ENCODE measurements at regions not wholly inside any gene's neighbourhood (a gene's known extent, or its start where the extent isn't known, plus 50 kb on each side); places are given as distances from the start of the nearest gene placed in this dataset.

DNA sequence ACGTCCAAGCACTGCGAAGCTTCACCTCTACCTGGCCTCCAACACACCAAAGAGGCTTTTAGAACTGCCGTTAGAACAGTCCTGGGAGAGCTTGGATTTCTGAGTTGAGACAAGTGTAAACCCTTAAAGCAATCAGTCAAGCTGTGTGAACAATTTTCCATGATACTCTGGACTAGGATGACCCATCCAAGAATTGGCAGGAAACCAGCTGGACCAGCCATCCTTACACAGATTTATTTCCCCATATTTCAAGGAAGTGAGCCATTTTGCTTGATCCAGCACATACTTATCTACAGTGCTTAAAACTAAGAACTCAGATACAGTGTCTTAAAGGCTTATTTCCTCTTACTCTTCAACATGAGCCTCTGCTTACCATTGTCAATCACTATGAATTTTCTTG lies 340.7 kb upstream of the HS3ST1 start:
- TF ChIP-seq TAF1 (IDR thresholded peaks at IDR 0.05; ENCODE audit: borderline replicate concordance, insufficient read depth, low read length): no peak
- no peak for TF ChIP-seq POLR2AphosphoS5 (IDR thresholded peaks at IDR 0.05; ENCODE audit: low read depth, low read length)
- TF ChIP-seq, protein P1, sequence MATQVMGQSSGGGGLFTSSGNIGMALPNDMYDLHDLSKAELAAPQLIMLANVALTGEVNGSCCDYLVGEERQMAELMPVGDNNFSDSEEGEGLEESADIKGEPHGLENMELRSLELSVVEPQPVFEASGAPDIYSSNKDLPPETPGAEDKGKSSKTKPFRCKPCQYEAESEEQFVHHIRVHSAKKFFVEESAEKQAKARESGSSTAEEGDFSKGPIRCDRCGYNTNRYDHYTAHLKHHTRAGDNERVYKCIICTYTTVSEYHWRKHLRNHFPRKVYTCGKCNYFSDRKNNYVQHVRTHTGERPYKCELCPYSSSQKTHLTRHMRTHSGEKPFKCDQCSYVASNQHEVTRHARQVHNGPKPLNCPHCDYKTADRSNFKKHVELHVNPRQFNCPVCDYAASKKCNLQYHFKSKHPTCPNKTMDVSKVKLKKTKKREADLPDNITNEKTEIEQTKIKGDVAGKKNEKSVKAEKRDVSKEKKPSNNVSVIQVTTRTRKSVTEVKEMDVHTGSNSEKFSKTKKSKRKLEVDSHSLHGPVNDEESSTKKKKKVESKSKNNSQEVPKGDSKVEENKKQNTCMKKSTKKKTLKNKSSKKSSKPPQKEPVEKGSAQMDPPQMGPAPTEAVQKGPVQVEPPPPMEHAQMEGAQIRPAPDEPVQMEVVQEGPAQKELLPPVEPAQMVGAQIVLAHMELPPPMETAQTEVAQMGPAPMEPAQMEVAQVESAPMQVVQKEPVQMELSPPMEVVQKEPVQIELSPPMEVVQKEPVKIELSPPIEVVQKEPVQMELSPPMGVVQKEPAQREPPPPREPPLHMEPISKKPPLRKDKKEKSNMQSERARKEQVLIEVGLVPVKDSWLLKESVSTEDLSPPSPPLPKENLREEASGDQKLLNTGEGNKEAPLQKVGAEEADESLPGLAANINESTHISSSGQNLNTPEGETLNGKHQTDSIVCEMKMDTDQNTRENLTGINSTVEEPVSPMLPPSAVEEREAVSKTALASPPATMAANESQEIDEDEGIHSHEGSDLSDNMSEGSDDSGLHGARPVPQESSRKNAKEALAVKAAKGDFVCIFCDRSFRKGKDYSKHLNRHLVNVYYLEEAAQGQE (IDR thresholded peaks at IDR 0.05; ENCODE audit: insufficient read depth in 1 of 2, low read depth in 2 of 2, low read length in 2 of 2): no peak
- no peak for TF ChIP-seq FOXP2 (optimal IDR thresholded peaks at IDR 0.05; ENCODE audit: borderline replicate concordance, extremely low read depth, extremely low read length, insufficient read depth)
- no peak for TF ChIP-seq SIN3A (IDR thresholded peaks at IDR 0.05; ENCODE audit: borderline replicate concordance, insufficient read depth, low read length)

- no peak for TF ChIP-seq TAF1 (IDR thresholded peaks at IDR 0.05; ENCODE audit: borderline replicate concordance, insufficient read depth, low read length)
- no peak for TF ChIP-seq FOXP2 (optimal IDR thresholded peaks at IDR 0.05; ENCODE audit: borderline replicate concordance, extremely low read depth, extremely low read length, insufficient read depth)
- TF ChIP-seq, protein P1 (IDR thresholded peaks at IDR 0.05; ENCODE audit: insufficient read depth in 1 of 2, low read depth in 2 of 2, low read length in 2 of 2): no peak
- no peak for TF ChIP-seq POLR2AphosphoS5 (IDR thresholded peaks at IDR 0.05; ENCODE audit: low read depth, low read length)
- no peak for TF ChIP-seq SIN3A (IDR thresholded peaks at IDR 0.05; ENCODE audit: borderline replicate concordance, insufficient read depth, low read length)
These were observed 339.7 kb upstream of the HS3ST1 start for GRCh38 chr4:11768251-11768972.

DNA sequence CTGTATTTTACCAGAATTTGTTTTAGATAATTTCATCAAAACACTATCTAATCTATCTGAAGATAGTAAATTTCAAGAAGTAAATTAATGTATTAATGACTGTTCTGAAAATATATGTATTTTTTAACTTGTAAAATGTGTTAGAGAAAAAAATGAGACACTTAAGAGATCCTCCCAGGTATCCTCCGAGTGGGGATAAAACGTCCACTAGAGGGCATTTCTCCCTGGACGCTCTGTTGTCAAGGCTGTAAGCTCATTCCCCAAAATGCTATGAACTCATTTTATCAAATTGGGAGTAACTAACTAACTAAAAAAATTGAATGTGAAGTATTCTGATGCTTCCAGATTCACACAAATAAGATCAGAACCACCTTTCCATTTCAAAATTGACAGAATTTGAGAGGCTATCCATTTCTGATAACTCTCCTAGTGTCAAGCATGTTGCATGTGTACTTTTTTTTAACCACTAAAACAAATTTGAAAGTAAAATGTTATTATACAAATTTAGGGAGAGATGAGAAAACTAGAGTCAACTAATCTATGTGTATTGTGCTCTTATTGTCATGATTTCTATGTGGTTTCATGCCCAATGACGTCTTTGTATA lies 337.3 kb upstream of the HS3ST1 start:
- TF ChIP-seq SIN3A (IDR thresholded peaks at IDR 0.05; ENCODE audit: borderline replicate concordance, insufficient read depth, low read length) (no peak), POLR2AphosphoS5 (IDR thresholded peaks at IDR 0.05; ENCODE audit: low read depth, low read length) (no peak), TAF1 (IDR thresholded peaks at IDR 0.05; ENCODE audit: borderline replicate concordance, insufficient read depth, low read length) (no peak), FOXP2 (optimal IDR thresholded peaks at IDR 0.05; ENCODE audit: borderline replicate concordance, extremely low read depth, extremely low read length, insufficient read depth) (no peak)
- TF ChIP-seq, protein P1 (IDR thresholded peaks at IDR 0.05; ENCODE audit: insufficient read depth in 1 of 2, low read depth in 2 of 2, low read length in 2 of 2): no peak

DNA sequence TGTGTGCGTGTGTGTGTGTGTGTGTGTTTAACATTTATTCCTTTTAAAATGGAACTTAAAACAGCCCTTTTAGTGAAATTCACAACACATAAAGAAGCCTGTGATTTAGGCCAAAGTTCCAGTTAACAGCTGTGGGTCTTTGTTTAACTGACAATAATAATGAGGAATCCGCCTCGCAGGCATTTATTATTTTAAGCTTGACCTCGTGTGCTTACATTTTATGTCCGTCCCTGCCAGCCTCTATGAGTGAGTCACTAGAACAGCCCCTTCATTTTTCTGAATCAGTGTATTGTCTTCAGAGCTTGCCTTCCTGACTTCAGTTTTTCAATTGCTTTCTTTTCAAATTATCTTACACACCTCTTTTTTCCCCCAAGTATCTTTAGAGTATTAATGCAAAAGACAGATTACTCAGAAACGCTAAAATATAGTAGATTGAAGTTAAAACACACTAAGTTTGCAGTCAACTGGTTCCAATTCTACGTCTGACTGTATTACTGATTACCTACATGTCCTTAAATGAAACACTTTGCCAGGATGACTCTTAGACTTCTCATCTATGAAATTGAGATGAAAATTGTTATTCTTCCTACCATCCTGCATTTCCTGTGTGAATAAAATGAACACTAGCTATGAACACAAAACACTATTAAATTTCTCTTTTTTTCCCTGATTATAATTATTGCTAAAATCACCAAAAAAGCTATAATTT lies 319.6 kb upstream of the HS3ST1 start:
- TF ChIP-seq POLR2AphosphoS5 (IDR thresholded peaks at IDR 0.05; ENCODE audit: low read depth, low read length): no peak
- TF ChIP-seq, protein P1 (IDR thresholded peaks at IDR 0.05; ENCODE audit: insufficient read depth in 1 of 2, low read depth in 2 of 2, low read length in 2 of 2): 0 out of 4 replicates have a peak, but pooled peaks of 1 of the 2 experiments have one; percentile 17
- TF ChIP-seq FOXP2 (optimal IDR thresholded peaks at IDR 0.05; ENCODE audit: borderline replicate concordance, extremely low read depth, extremely low read length, insufficient read depth): no peak
- TF ChIP-seq TAF1 (IDR thresholded peaks at IDR 0.05; ENCODE audit: borderline replicate concordance, insufficient read depth, low read length): peak; percentile 16; the same call in 1 of the 2 replicates
- TF ChIP-seq SIN3A (IDR thresholded peaks at IDR 0.05; ENCODE audit: borderline replicate concordance, insufficient read depth, low read length): no peak
